Glutamatergic neuron (in vitro differentiated cells): ENCODE measurements at regions not wholly inside any gene's neighbourhood (a gene's known extent, or its start where the extent isn't known, plus 50 kb on each side); places are given as distances from the start of the nearest gene placed in this dataset.

Experiments
- DNase-seq: peaks from one replicate; pipeline ENCODE4 v3.0.0; 2022
- H3K27ac Mint-ChIP-seq: one replicate; pipeline ENCODE4 v1.8.0; 2020; ENCODE audit warnings: mild to moderate bottlenecking, mixed read lengths, inconsistent platforms; ENCODE audit not compliant: unreplicated experiment
- H3K27me3 Mint-ChIP-seq: one replicate; pipeline ENCODE4 v1.8.0; 2020; ENCODE audit warnings: mild to moderate bottlenecking, moderate library complexity, mixed read lengths, inconsistent platforms; ENCODE audit not compliant: unreplicated experiment
- H3K36me3 Mint-ChIP-seq: one replicate; pipeline ENCODE4 v1.8.0; 2020; ENCODE audit warnings: mild to moderate bottlenecking, mixed read lengths, inconsistent platforms; ENCODE audit not compliant: unreplicated experiment
- H3K4me1 Mint-ChIP-seq: one replicate; pipeline ENCODE4 v1.8.0; 2020; ENCODE audit warnings: mild to moderate bottlenecking, low read depth, mixed read lengths, inconsistent platforms; ENCODE audit not compliant: unreplicated experiment
- H3K4me3 Mint-ChIP-seq: one replicate; pipeline ENCODE4 v1.8.0; 2020; ENCODE audit warnings: mild to moderate bottlenecking, mixed read lengths, inconsistent platforms; ENCODE audit not compliant: unreplicated experiment
- H3K9me3 Mint-ChIP-seq: one replicate; pipeline ENCODE4 v1.8.0; 2020; ENCODE audit warnings: mild to moderate bottlenecking, moderate library complexity, mixed read lengths, inconsistent platforms; ENCODE audit not compliant: unreplicated experiment
- CTCF ChIP-seq: fragments of 200-600 bp; sonication (generic); IDR thresholded peaks from one replicate; pipeline ENCODE4 v1.5.0; 2021; ENCODE audit not compliant: partially characterized antibody, unreplicated experiment

- H3K4me1 Mint-ChIP-seq = peaks cover 9% of the 10 kb centered on the region
- no peak for TF ChIP-seq CTCF
- H3K27me3 Mint-ChIP-seq = peaks cover 11% of the 10 kb centered on the region
Measured at GRCh38 chr22:48637231-48637630, 1190.4 kb downstream of the BRD1 start.

GRCh38 chr22:48636746-48637145, 1190.9 kb downstream of the BRD1 start:
- no peak for DNase-seq
- H3K36me3 Mint-ChIP-seq = peaks cover 5% of the 10 kb centered on the region
- H3K9me3 Mint-ChIP-seq = peaks cover 17% of the 10 kb centered on the region
- no peak for TF ChIP-seq CTCF
- H3K27me3 Mint-ChIP-seq = peaks cover 11% of the 10 kb centered on the region
- peaks cover 9% of the 10 kb centered on the region for H3K4me1 Mint-ChIP-seq
- H3K27ac Mint-ChIP-seq = no peak overlapping the region
- H3K4me3 Mint-ChIP-seq = no peak overlapping the region

More at GRCh38 chr22:48637231-48637630, 1190.4 kb downstream of the BRD1 start:
- DNase-seq = no peak
- H3K27ac Mint-ChIP-seq = no peak overlapping the region
- H3K9me3 Mint-ChIP-seq = peaks cover 18% of the 10 kb centered on the region
- H3K36me3 Mint-ChIP-seq = peaks cover 5% of the 10 kb centered on the region
- H3K4me3 Mint-ChIP-seq = no peak overlapping the region

GRCh38 chr22:48635816-48636215, 1191.9 kb downstream of the BRD1 start:
- H3K9me3 Mint-ChIP-seq = peaks cover 17% of the 10 kb centered on the region
- H3K27ac Mint-ChIP-seq = no peak overlapping the region
- H3K4me3 Mint-ChIP-seq = no peak overlapping the region
- TF ChIP-seq CTCF = no peak
- peaks cover 9% of the 10 kb centered on the region for H3K27me3 Mint-ChIP-seq
- peaks cover 5% of the 10 kb centered on the region for H3K36me3 Mint-ChIP-seq
- DNase-seq = no peak
- H3K4me1 Mint-ChIP-seq = peaks cover 9% of the 10 kb centered on the region

GRCh38 chr22:48635031-48635430, 1192.6 kb downstream of the BRD1 start:
- no peak overlapping the region for H3K27ac Mint-ChIP-seq

More at GRCh38 chr22:48635031-48635430, 1192.6 kb downstream of the BRD1 start:
- Mint-ChIP-seq H3K36me3 (peaks cover 5% of the 10 kb centered on the region), H3K27me3 (peaks cover 9% of the 10 kb centered on the region), H3K4me3 (no peak overlapping the region), H3K4me1 (peaks cover 9% of the 10 kb centered on the region), H3K9me3 (peaks cover 16% of the 10 kb centered on the region)
- DNase-seq = no peak
- no peak for TF ChIP-seq CTCF
